H1 (cell line): ENCODE measurements at regions not wholly inside any gene's neighbourhood (a gene's known extent, or its start where the extent isn't known, plus 50 kb on each side); places are given as distances from the start of the nearest gene placed in this dataset.

ENCODE experiments used
- CTCF ChIA-PET: fragments of 300-600 bp; sonication (Branson Sonifier 250); formaldehyde crosslinking; loops from one replicate; lab custom pipeline; 2021; ENCODE audit not compliant: partially characterized antibody; lab: Charles Lee
- POLR2A ChIA-PET: fragments of 300-600 bp; sonication (Branson Sonifier 250); formaldehyde crosslinking; loops from one replicate; lab custom pipeline; 2021; ENCODE audit warnings: inconsistent platforms; ENCODE audit not compliant: partially characterized antibody; lab: Charles Lee
- DNase-seq, 2 experiments: peaks; one replicate each; pipeline versions ENCODE4 v3.0.0 to v3.0.0-alpha.2; 2010 to 2022; ENCODE audit warnings: low spot score in 2 of 2, low read depth in 1 of 2, mixed read lengths in 1 of 2
- FAIRE-seq: peaks from 2 replicates; lab custom pipeline; 2011; peaks lifted over from hg19 to GRCh38; lab: Jason Lieb, UNC
- H2AFZ ChIP-seq: 2 replicates; pipeline ENCODE4 v1.8.1; 2012; ENCODE audit warnings: low read length, inconsistent platforms
- H2AK5ac ChIP-seq: 2 replicates; pipeline ENCODE4 v1.6.1; 2013; ENCODE audit warnings: low read depth, low read length
- H2BK120ac ChIP-seq: replicated peaks from 2 replicates; pipeline ENCODE3; 2013; ENCODE audit warnings: low read depth, low read length, inconsistent platforms
- H2BK12ac ChIP-seq: 2 replicates; pipeline ENCODE4 v1.6.1; 2013; ENCODE audit warnings: low read depth, low read length
- H2BK15ac ChIP-seq: 2 replicates; pipeline ENCODE4 v1.6.1; 2013; ENCODE audit warnings: low read length
- H2BK20ac ChIP-seq: 2 replicates; pipeline ENCODE4 v1.6.1; 2013; ENCODE audit warnings: low read length
- H2BK5ac ChIP-seq: 2 replicates; pipeline ENCODE4 v1.6.1; 2013; ENCODE audit warnings: low read depth, low read length
- H3K14ac ChIP-seq: 2 replicates; pipeline ENCODE4 v1.6.1; 2013; ENCODE audit warnings: inconsistent platforms; ENCODE audit not compliant: insufficient read length
- H3K18ac ChIP-seq: 2 replicates; pipeline ENCODE4 v1.6.1; 2013; ENCODE audit warnings: low read length; ENCODE audit errors: extremely low read depth
- H3K23ac ChIP-seq: 2 replicates; pipeline ENCODE4 v1.6.1; 2013; ENCODE audit warnings: inconsistent platforms; ENCODE audit not compliant: insufficient read length
- H3K23me2 ChIP-seq: 2 replicates; pipeline ENCODE4 v1.6.1; 2013; ENCODE audit warnings: low read depth, low read length
- H3K27ac ChIP-seq: 2 replicates; pipeline ENCODE4 v1.6.1; 2011; ENCODE audit warnings: low read depth, low read length, inconsistent platforms
- H3K27me3 ChIP-seq, 4 experiments: replicated peaks in 1 of 4; 1 replicate in 1 of 4; 2 replicates in 3 of 4; pipeline versions ENCODE4 v1.6.1 to v1.8.1; 2011 to 2013; ENCODE audit warnings: low read length in 3 of 4, mild to moderate bottlenecking in 3 of 4, inconsistent platforms in 2 of 4, mixed read lengths in 2 of 4, moderate library complexity in 1 of 4; ENCODE audit not compliant: control insufficient read depth in 3 of 4, insufficient read depth in 3 of 4; ENCODE audit errors: extremely low read depth in 1 of 4
- H3K36me3 ChIP-seq, 4 experiments: 2 replicates each; pipeline versions ENCODE4 v1.6.1 to v1.8.1; 2011 to 2013; ENCODE audit warnings: mild to moderate bottlenecking in 4 of 4, low read length in 3 of 4, moderate library complexity in 2 of 4, control low read depth in 1 of 4, inconsistent platforms in 1 of 4; ENCODE audit not compliant: insufficient read depth in 4 of 4, control insufficient read depth in 2 of 4
- H3K4ac ChIP-seq: replicated peaks from 2 replicates; pipeline ENCODE3; 2013; ENCODE audit warnings: low read length, low read depth, mixed read lengths, inconsistent platforms; ENCODE audit not compliant: insufficient read length
- H3K4me1 ChIP-seq, 4 experiments: replicated peaks in 1 of 4; 1 replicate in 1 of 4; 2 replicates in 3 of 4; pipeline versions ENCODE4 v1.6.1 to v1.8.1; 2011 to 2013; ENCODE audit warnings: low read length in 3 of 4, inconsistent platforms in 2 of 4, mixed read lengths in 1 of 4; ENCODE audit not compliant: insufficient read depth in 4 of 4, control insufficient read depth in 3 of 4
- H3K4me2 ChIP-seq, 2 experiments: 2 replicates each; pipeline versions ENCODE4 v1.6.1 to v1.8.1; 2011 to 2013; ENCODE audit warnings: low read depth in 2 of 2, low read length in 2 of 2, control low read depth in 1 of 2, inconsistent platforms in 1 of 2, mild to moderate bottlenecking in 1 of 2; ENCODE audit not compliant: insufficient read depth in 1 of 2
- H3K4me3 ChIP-seq, 4 experiments: fragments of 200-600, 300-600 bp in 1 of 4; sonication (generic), shearing (Covaris generic), sonication (Bioruptor Twin) in 1 of 4; 2 replicates each; pipeline versions ENCODE4 v1.5.1 to v1.8.1; 2011 to 2016; ENCODE audit warnings: low read length in 4 of 4, low read depth in 3 of 4, control low read depth in 2 of 4, inconsistent platforms in 2 of 4, mild to moderate bottlenecking in 2 of 4, mixed read lengths in 1 of 4, moderate library complexity in 1 of 4; ENCODE audit not compliant: insufficient read depth in 2 of 4; ENCODE audit errors: extremely low read depth in 1 of 4
- H3K56ac ChIP-seq: replicated peaks from 2 replicates; pipeline ENCODE3; 2013; ENCODE audit warnings: low read depth, mild to moderate bottlenecking, mixed read lengths, low read length, inconsistent platforms; ENCODE audit not compliant: insufficient read length
- H3K79me1 ChIP-seq: 2 replicates; pipeline ENCODE4 v1.6.1; 2013; ENCODE audit warnings: low read depth, low read length, control low read depth
- H3K79me2 ChIP-seq, 2 experiments: 2 replicates each; pipeline versions ENCODE4 v1.6.1 to v1.8.1; 2012 to 2013; ENCODE audit warnings: low read length in 2 of 2, mild to moderate bottlenecking in 2 of 2, inconsistent platforms in 1 of 2; ENCODE audit not compliant: insufficient read depth in 2 of 2, control insufficient read depth in 1 of 2
- H3K9ac ChIP-seq, 4 experiments: replicated peaks in 1 of 4; 1 replicate in 1 of 4; 2 replicates in 3 of 4; pipeline versions ENCODE4 v1.6.1 to v1.8.1; 2011 to 2013; ENCODE audit warnings: low read depth in 3 of 4, low read length in 3 of 4, control low read depth in 2 of 4, mild to moderate bottlenecking in 2 of 4, moderate library complexity in 2 of 4, inconsistent platforms in 1 of 4; ENCODE audit errors: extremely low read depth in 1 of 4
- H3K9me3 ChIP-seq, 2 experiments: 2 replicates each; pipeline versions ENCODE4 v1.6.1 to v1.8.1; 2012 to 2013; ENCODE audit warnings: mild to moderate bottlenecking in 2 of 2, moderate library complexity in 2 of 2, control low read depth in 1 of 2, inconsistent platforms in 1 of 2, low read depth in 1 of 2, low read length in 1 of 2, mixed read lengths in 1 of 2; ENCODE audit not compliant: insufficient read depth in 2 of 2
- H4K20me1 ChIP-seq, 2 experiments: replicated peaks in 1 of 2; 2 replicates each; pipeline versions ENCODE3 to v1.8.1; 2011 to 2013; ENCODE audit warnings: inconsistent platforms in 2 of 2, low read length in 2 of 2, mild to moderate bottlenecking in 1 of 2; ENCODE audit not compliant: insufficient read depth in 2 of 2, control insufficient read depth in 1 of 2
- H4K5ac ChIP-seq: 2 replicates; pipeline ENCODE4 v1.6.1; 2013; ENCODE audit warnings: low read length, low read depth, mixed read lengths, inconsistent platforms; ENCODE audit not compliant: insufficient read length
- H4K8ac ChIP-seq: 2 replicates; pipeline ENCODE4 v1.8.0; 2013; ENCODE audit warnings: mild to moderate bottlenecking, moderate library complexity, low read length, inconsistent platforms; ENCODE audit not compliant: insufficient read depth; ENCODE audit errors: extremely low read depth
- H4K91ac ChIP-seq: replicated peaks from 2 replicates; pipeline ENCODE3; 2013; ENCODE audit warnings: low read length, mixed read lengths, inconsistent platforms; ENCODE audit not compliant: insufficient read length
- TAF7 ChIP-seq: optimal IDR thresholded peaks from 2 replicates; pipeline ENCODE3; 2011; ENCODE audit warnings: low read depth, mild to moderate bottlenecking, inconsistent platforms, low read length, moderate library complexity, borderline replicate concordance
- WGBS, 2 experiments: shearing (Covaris generic) in 1 of 2; methylation state at CpG; one replicate each; pipeline versions ENCODE4 v1.1.6 to v1.1.7; 2013 to 2015; ENCODE audit warnings: low lambda C conversion rate in 2 of 2, mixed read lengths in 2 of 2, inconsistent platforms in 1 of 2, low coverage in 1 of 2, missing lambda C conversion rate in 1 of 2; ENCODE audit not compliant: insufficient replicate concordance in 2 of 2, insufficient coverage in 1 of 2, insufficient read length in 1 of 2; ENCODE audit errors: extremely low coverage in 1 of 2, missing lambda C conversion rate in 1 of 2; 5-methylcytosine and 5-hydroxymethylcytosine counted together

- H3K27ac ChIP-seq: no peak overlapping the region
- no peaks in the 10 kb centered on the region for H3K36me3 ChIP-seq
- H2AFZ ChIP-seq: no peak overlapping the region
- no peak overlapping the region for H4K91ac ChIP-seq
- no peak overlapping the region for H3K56ac ChIP-seq
- no peak overlapping the region for H2BK20ac ChIP-seq
- H4K8ac ChIP-seq: no peak overlapping the region
- no peak overlapping the region for H3K4me2 ChIP-seq
- WGBS, 2 experiments: no CpG with 5 or more reads among the region's 1 CpG
- TF ChIP-seq TAF7: no peak
- TF ChIP-seq, all 59 proteins: peak for 0
- no peak for DNase-seq
- Histone ChIP-seq H3K4ac (no peak overlapping the region), H3K79me2 (no peaks in the 10 kb centered on the region), H4K20me1 (no peaks in the 10 kb centered on the region), H3K79me1 (no peaks in the 10 kb centered on the region), H3K14ac (no peak overlapping the region), H2BK12ac (no peak overlapping the region), H3K4me3 (no peak overlapping the region), H2BK15ac (no peak overlapping the region), H3K9me3 (no peaks in the 10 kb centered on the region), H2BK120ac (no peak overlapping the region), H3K4me1 (no peaks in the 10 kb centered on the region), H2BK5ac (no peak overlapping the region), H3K18ac (no peak overlapping the region), H3K9ac (no peak overlapping the region), H3K23me2 (no peaks in the 10 kb centered on the region), H4K5ac (no peak overlapping the region), H2AK5ac (no peak overlapping the region), H3K23ac (no peak overlapping the region), H3K27me3 (no peaks in the 10 kb centered on the region)
- POLR2A ChIA-PET: no interaction called here
- CTCF ChIA-PET: interaction anchor here (0.9 to 3.0 kb wide), 3 partner anchors 9 to 88 kb away, joined by 3 to 13 read pairs (median 3); no protein-coding TSS in a partner anchor
- no peak for FAIRE-seq
Observed at GRCh38 chrX:69374569-69374968, 129.6 kb upstream of the NALF2 start.
